AG04450 (cell line): ENCODE measurements at regions not wholly inside any gene's neighbourhood (a gene's known extent, or its start where the extent isn't known, plus 50 kb on each side); places are given as distances from the start of the nearest gene placed in this dataset.

Experiments used
- CTCF ChIA-PET: fragments of 300-600, 350-600 bp; formaldehyde crosslinking; extraction: SDS; loops from one replicate; lab custom pipeline; 2022; ENCODE audit warnings: antibody characterized with exemption, inconsistent platforms; lab: Charles Lee
- POLR2A ChIA-PET: fragments of 350-600 bp; formaldehyde crosslinking; extraction: SDS; loops from one replicate; lab custom pipeline; 2021; ENCODE audit warnings: antibody characterized with exemption, inconsistent platforms; lab: Yijun Ruan, JAX
- DNase-seq: peaks from one replicate; pipeline ENCODE4 v3.0.0-alpha.2; 2011; ENCODE audit warnings: low read depth, low spot score
- H3K27ac ChIP-seq: one replicate; pipeline ENCODE4 v1.5.1; 2012; ENCODE audit warnings: low read depth, low read length, control low read depth
- H3K27me3 ChIP-seq: one replicate; pipeline ENCODE4 v1.6.0; 2012; ENCODE audit warnings: low read length; ENCODE audit not compliant: control insufficient read depth, insufficient read depth
- H3K4me3 ChIP-seq: 2 replicates; pipeline ENCODE4 v1.5.1; 2011; ENCODE audit warnings: mild to moderate bottlenecking, low read depth, low read length, control low read depth
- H3K9me3 ChIP-seq: 2 replicates; pipeline ENCODE4 v1.5.1; 2012; ENCODE audit warnings: low read length; ENCODE audit not compliant: control insufficient read depth, insufficient read depth
- TF ChIP-seq, protein P1 (sequence below): IDR thresholded peaks from 2 replicates; pipeline ENCODE4 v1.5.1; 2011; ENCODE audit warnings: low read depth, low read length, control low read depth, inconsistent platforms

GRCh38 chr5:116686438-116686837 is 111.8 kb upstream of the SEMA6A start:
- DNase-seq = no peak
- Histone ChIP-seq H3K27me3 (no peaks in the 10 kb centered on the region), H3K27ac (no peak overlapping the region), H3K9me3 (no peaks in the 10 kb centered on the region; the same call in 1 of the 2 replicates), H3K4me3 (no peak overlapping the region)
- POLR2A ChIA-PET = no interaction called here
- CTCF ChIA-PET = interaction anchor here (0.6 kb wide), 1 partner anchor 9 kb away, joined by 3 read pairs; no protein-coding TSS in a partner anchor
- TF ChIP-seq, protein P1, sequence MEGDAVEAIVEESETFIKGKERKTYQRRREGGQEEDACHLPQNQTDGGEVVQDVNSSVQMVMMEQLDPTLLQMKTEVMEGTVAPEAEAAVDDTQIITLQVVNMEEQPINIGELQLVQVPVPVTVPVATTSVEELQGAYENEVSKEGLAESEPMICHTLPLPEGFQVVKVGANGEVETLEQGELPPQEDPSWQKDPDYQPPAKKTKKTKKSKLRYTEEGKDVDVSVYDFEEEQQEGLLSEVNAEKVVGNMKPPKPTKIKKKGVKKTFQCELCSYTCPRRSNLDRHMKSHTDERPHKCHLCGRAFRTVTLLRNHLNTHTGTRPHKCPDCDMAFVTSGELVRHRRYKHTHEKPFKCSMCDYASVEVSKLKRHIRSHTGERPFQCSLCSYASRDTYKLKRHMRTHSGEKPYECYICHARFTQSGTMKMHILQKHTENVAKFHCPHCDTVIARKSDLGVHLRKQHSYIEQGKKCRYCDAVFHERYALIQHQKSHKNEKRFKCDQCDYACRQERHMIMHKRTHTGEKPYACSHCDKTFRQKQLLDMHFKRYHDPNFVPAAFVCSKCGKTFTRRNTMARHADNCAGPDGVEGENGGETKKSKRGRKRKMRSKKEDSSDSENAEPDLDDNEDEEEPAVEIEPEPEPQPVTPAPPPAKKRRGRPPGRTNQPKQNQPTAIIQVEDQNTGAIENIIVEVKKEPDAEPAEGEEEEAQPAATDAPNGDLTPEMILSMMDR = no peak

DNA sequence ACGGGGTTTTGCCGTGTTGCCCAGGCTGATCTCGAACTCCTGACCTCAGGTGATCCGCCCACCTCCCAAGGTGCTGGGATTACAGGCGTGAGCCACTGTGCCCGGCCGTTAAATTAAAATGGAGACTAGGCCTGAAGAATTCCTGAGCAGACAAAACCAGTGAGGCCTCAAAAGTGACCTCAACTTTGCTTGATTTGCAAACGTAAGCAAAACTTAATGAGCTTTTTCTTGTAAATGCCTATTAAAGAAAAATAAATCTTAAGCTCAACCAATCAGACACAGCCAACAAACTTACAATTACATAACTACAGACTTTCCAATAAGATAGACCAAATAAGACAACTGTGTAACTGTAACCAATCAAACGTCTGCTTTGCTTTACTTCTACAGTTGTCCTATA is 111.3 kb upstream of the SEMA6A start:
- Histone ChIP-seq H3K27me3 (no peaks in the 10 kb centered on the region), H3K4me3 (no peak overlapping the region), H3K27ac (no peak overlapping the region), H3K9me3 (no peaks in the 10 kb centered on the region; the same call in 1 of the 2 replicates)
- TF ChIP-seq, protein P1 = no peak
- ChIA-PET CTCF (interaction anchor here (0.6 kb wide), 1 partner anchor 8 kb away, joined by 3 read pairs; no protein-coding TSS in a partner anchor), POLR2A (no interaction called here)
- no peak for DNase-seq

GRCh38 chr5:116685069-116685468 is 110.4 kb upstream of the SEMA6A start:
- Histone ChIP-seq H3K9me3 (no peaks in the 10 kb centered on the region; the same call in 1 of the 2 replicates), H3K4me3 (no peak overlapping the region), H3K27me3 (no peaks in the 10 kb centered on the region), H3K27ac (no peak overlapping the region)
- no peak for DNase-seq
- POLR2A ChIA-PET = no interaction called here
- CTCF ChIA-PET = no interaction called here
- TF ChIP-seq, protein P1 = no peak

- no peak overlapping the region for H3K4me3 ChIP-seq
- no peak overlapping the region for H3K27ac ChIP-seq
- H3K27me3 ChIP-seq = no peaks in the 10 kb centered on the region
- no peak for DNase-seq
- TF ChIP-seq, protein P1 = no peak
- ChIA-PET POLR2A (no interaction called here), CTCF (no interaction called here)
- H3K9me3 ChIP-seq = no peaks in the 10 kb centered on the region; the same call in 1 of the 2 replicates
Measured at GRCh38 chr5:116681334-116682013, 106.9 kb upstream of the SEMA6A start.

- H3K27me3 ChIP-seq = no peaks in the 10 kb centered on the region
- no peak overlapping the region for H3K27ac ChIP-seq
- H3K9me3 ChIP-seq = no peaks in the 10 kb centered on the region
- no peak for DNase-seq
- TF ChIP-seq, protein P1 = no peak
- ChIA-PET POLR2A (no interaction called here), CTCF (no interaction called here)
- no peak overlapping the region for H3K4me3 ChIP-seq
Measured at GRCh38 chr5:116675626-116675910, 100.9 kb upstream of the SEMA6A start.
